HepG2 (cell line): ENCODE measurements at regions not wholly inside any gene's neighbourhood (a gene's known extent, or its start where the extent isn't known, plus 50 kb on each side); places are given as distances from the start of the nearest gene placed in this dataset.

ENCODE experiments used
- ATAC-seq: fragments of 200-7000 bp; cut with Tn5 transposase; 3 replicates; pipeline ENCODE4 v1.9.1; 2020; ENCODE audit warnings: mild to moderate bottlenecking, moderate library complexity
- BruUV-seq: library from RNA; stranded (reverse); fragments of 400-500 nt; replicated peaks from 2 replicates; lab custom pipeline; 2021; lab: Mats Ljungman, UMichigan
- CTCF ChIA-PET: fragments of 300-600 bp; formaldehyde crosslinking; extraction: SDS; loops from one replicate; lab custom pipeline; 2021; ENCODE audit warnings: low total read pairs, inconsistent platforms, low intra/inter-chr PET ratio; lab: Yijun Ruan, JAX
- POLR2A ChIA-PET: fragments of 350-600 bp; sonication (Branson Sonifier 250); formaldehyde crosslinking; loops from one replicate; lab custom pipeline; 2020; ENCODE audit warnings: antibody characterized with exemption, inconsistent platforms; lab: Yijun Ruan, JAX
- DNase-seq: peaks from one replicate; pipeline ENCODE4 v3.0.0-alpha.2; 2015; ENCODE audit warnings: low spot score
- FAIRE-seq: peaks from 3 replicates; lab custom pipeline; 2011; peaks lifted over from hg19 to GRCh38; lab: Jason Lieb, UNC
- H2AFZ ChIP-seq: one replicate; pipeline ENCODE4 v1.6.1; 2011; ENCODE audit warnings: low read length, inconsistent platforms
- H3K27ac ChIP-seq: fragments of 300-600 bp; 3 replicates; pipeline ENCODE4 v1.8.0; 2011; ENCODE audit warnings: mixed run types, mild to moderate bottlenecking, mixed read lengths, low read length, inconsistent platforms; ENCODE audit not compliant: insufficient read depth; ENCODE audit errors: extremely low read length
- H3K27me3 ChIP-seq, 2 experiments: fragments of 200-600 bp in 1 of 2; 2 replicates in 1 of 2; 3 replicates in 1 of 2; pipeline versions ENCODE4 v1.6.0 to v1.8.0; 2011; ENCODE audit warnings: low read length in 2 of 2, mild to moderate bottlenecking in 2 of 2, moderate library complexity in 2 of 2, inconsistent platforms in 1 of 2; ENCODE audit not compliant: insufficient read depth in 2 of 2, control insufficient read depth in 1 of 2
- H3K36me3 ChIP-seq, 2 experiments: fragments of 200-600 bp in 1 of 2; replicated peaks in 1 of 2; 2 replicates in 1 of 2; 3 replicates in 1 of 2; pipeline versions ENCODE4 v1.5.1 to v1.8.0; 2011; ENCODE audit warnings: low read length in 2 of 2, inconsistent platforms in 1 of 2; ENCODE audit not compliant: insufficient read depth in 2 of 2, control insufficient read depth in 1 of 2
- H3K4me1 ChIP-seq: 2 replicates; pipeline ENCODE4 v1.5.1; 2012; ENCODE audit warnings: low read length, inconsistent platforms; ENCODE audit not compliant: insufficient read depth
- H3K4me2 ChIP-seq: 2 replicates; pipeline ENCODE4 v1.6.0; 2011; ENCODE audit warnings: low read depth, low read length, inconsistent platforms
- H3K4me3 ChIP-seq, 3 experiments: fragments of 200-600 bp in 1 of 3; sonication (generic), shearing (Covaris generic) in 1 of 3; replicated peaks in 1 of 3; 2 replicates each; pipeline ENCODE4 v1.5.1; 2011 to 2016; ENCODE audit warnings: low read length in 3 of 3, inconsistent platforms in 2 of 3, low read depth in 2 of 3, mild to moderate bottlenecking in 2 of 3, control low read depth in 1 of 3, mixed read lengths in 1 of 3; ENCODE audit not compliant: insufficient read depth in 1 of 3
- H3K79me2 ChIP-seq: one replicate; pipeline ENCODE4 v1.6.1; 2011; ENCODE audit warnings: low read length, inconsistent platforms; ENCODE audit not compliant: insufficient read depth
- H3K9ac ChIP-seq: 2 replicates; pipeline ENCODE4 v1.6.0; 2011; ENCODE audit warnings: mild to moderate bottlenecking, low read depth, low read length, inconsistent platforms; ENCODE audit not compliant: insufficient read depth
- H3K9me3 ChIP-seq: 2 replicates; pipeline ENCODE4 v1.5.1; 2012; ENCODE audit warnings: mild to moderate bottlenecking, low read length
- H4K20me1 ChIP-seq: 2 replicates; pipeline ENCODE4 v1.6.0; 2011; ENCODE audit warnings: inconsistent platforms, mild to moderate bottlenecking, low read length, moderate library complexity; ENCODE audit not compliant: insufficient read depth
- ARNT ChIP-seq: fragments of 450-650 bp; IDR thresholded peaks from 2 replicates; pipeline ENCODE4 v1.6.1; 2017
- CEBPG ChIP-seq: IDR thresholded peaks from 2 replicates; pipeline ENCODE4 v1.6.1; 2016
- GATA4 ChIP-seq: sonication (generic); IDR thresholded peaks from 2 replicates; pipeline ENCODE4 v1.6.1; 2016; ENCODE audit warnings: antibody characterized with exemption, low read depth, borderline replicate concordance
- HOMEZ ChIP-seq: IDR thresholded peaks from 2 replicates; pipeline ENCODE4 v1.6.1; 2016; ENCODE audit warnings: low read depth
- KLF15 ChIP-seq: sonication (generic); formaldehyde crosslinking; IDR thresholded peaks from 2 replicates; pipeline ENCODE4 v1.8.1; 2023; ENCODE audit warnings: borderline replicate concordance, mild to moderate bottlenecking, inconsistent platforms, missing genetic modification reagents, mixed read lengths
- NONO ChIP-seq, 2 experiments: fragments of 450-650 bp in 1 of 2; sonication (generic) in 1 of 2; formaldehyde crosslinking in 1 of 2; IDR thresholded peaks in 1 of 2; conservative IDR thresholded peaks in 1 of 2; 2 replicates each; pipeline versions ENCODE4 v1.6.1 to v1.8.0; 2017 to 2022; ENCODE audit warnings: mild to moderate bottlenecking in 1 of 2, missing genetic modification reagents in 1 of 2, moderate library complexity in 1 of 2
- SCMH1 ChIP-seq: sonication (generic); formaldehyde crosslinking; IDR thresholded peaks from 2 replicates; pipeline ENCODE4 v1.9.0; 2021; ENCODE audit warnings: missing genetic modification reagents, mild to moderate bottlenecking, borderline replicate concordance
- ZGPAT ChIP-seq: IDR thresholded peaks from 2 replicates; pipeline ENCODE4 v1.6.1; 2016; ENCODE audit warnings: mild to moderate bottlenecking
- ZKSCAN8 ChIP-seq: IDR thresholded peaks from 2 replicates; pipeline ENCODE4 v1.6.1; 2016; ENCODE audit warnings: borderline replicate concordance, missing genetic modification reagents, missing compliant biosample characterization
- ZNF331 ChIP-seq: sonication (generic); formaldehyde crosslinking; IDR thresholded peaks from 2 replicates; pipeline ENCODE4 v1.4.0; 2020; ENCODE audit warnings: missing genetic modification reagents
- ZNF83 ChIP-seq: sonication (generic); formaldehyde crosslinking; IDR thresholded peaks from 2 replicates; pipeline ENCODE4 v1.4.0; 2020; ENCODE audit warnings: missing genetic modification reagents, mild to moderate bottlenecking, borderline replicate concordance
- WGBS: methylation state at CpG from one replicate; pipeline ENCODE4 v1.1.6; 2017; ENCODE audit warnings: low lambda C conversion rate; 5-methylcytosine and 5-hydroxymethylcytosine counted together
- in situ Hi-C: cut with HindIII; loops from 2 replicates; pipeline ENCODE4 v1.10.0; 2017; ENCODE audit warnings: low pct_unique_long_range_greater_than_20kb; ENCODE audit not compliant: extremely low pct_ligation_motif_present
- intact Hi-C: fragments of 100-400 bp; cut with micrococcal nuclease; formaldehyde crosslinking; loops from one replicate; pipeline ENCODE4 v1.10.0; 2022; ENCODE audit not compliant: unreplicated experiment

GRCh38 chr20:24802286-24802820, 146.7 kb upstream of the CST7 start:
- 16% methylated on average over 11 of the region's 11 CpGs for WGBS
- POLR2A ChIA-PET, result no interaction called here
- no peak overlapping the region for H3K4me2 ChIP-seq
- in situ Hi-C loops (no loop called here), intact Hi-C loops (no loop called here)
- CTCF ChIA-PET, result no interaction called here
- FAIRE-seq (no peak), ATAC-seq (no peak), DNase-seq (no peak)
- H3K4me3 ChIP-seq, result no peak overlapping the region
- TF ChIP-seq NONO (IDR thresholded peaks at IDR 0.05) (no peak), NONO (CRISPR knock-in tag; conservative IDR thresholded peaks at IDR 0.05) (no peak), KLF15 (CRISPR knock-in tag) (no peak), CEBPG (no peak), SCMH1 (CRISPR knock-in tag) (no peak), GATA4 (no peak), ZNF331 (no peak), ARNT (no peak), ZGPAT (CRISPR knock-in tag) (no peak), HOMEZ (CRISPR knock-in tag) (no peak), ZKSCAN8 (CRISPR knock-in tag) (no peak), ZNF83 (CRISPR knock-in tag) (no peak)
- no peak overlapping the region for H2AFZ ChIP-seq
- no peaks in the 10 kb centered on the region for H3K79me2 ChIP-seq
- no peak overlapping the region for H3K9ac ChIP-seq
- H3K36me3 ChIP-seq, result no peaks in the 10 kb centered on the region
- peaks cover 14 to 29% of the 10 kb centered on the region in 2 experiments for H3K27me3 ChIP-seq
- no TSS peak for BruUV-seq
- H3K27ac ChIP-seq, result no peak overlapping the region
- no peaks in the 10 kb centered on the region for H3K4me1 ChIP-seq
- H3K9me3 ChIP-seq, result no peaks in the 10 kb centered on the region
- no peaks in the 10 kb centered on the region for H4K20me1 ChIP-seq
